ENCODE measurements at regions not wholly inside any gene's neighbourhood (a gene's known extent, or its start where the extent isn't known, plus 50 kb on each side); places are given as distances from the start of the nearest gene placed in this dataset.
A peak's percentile ranks its signal among the peaks of the same experiment; 100 is the strongest.

DNA sequence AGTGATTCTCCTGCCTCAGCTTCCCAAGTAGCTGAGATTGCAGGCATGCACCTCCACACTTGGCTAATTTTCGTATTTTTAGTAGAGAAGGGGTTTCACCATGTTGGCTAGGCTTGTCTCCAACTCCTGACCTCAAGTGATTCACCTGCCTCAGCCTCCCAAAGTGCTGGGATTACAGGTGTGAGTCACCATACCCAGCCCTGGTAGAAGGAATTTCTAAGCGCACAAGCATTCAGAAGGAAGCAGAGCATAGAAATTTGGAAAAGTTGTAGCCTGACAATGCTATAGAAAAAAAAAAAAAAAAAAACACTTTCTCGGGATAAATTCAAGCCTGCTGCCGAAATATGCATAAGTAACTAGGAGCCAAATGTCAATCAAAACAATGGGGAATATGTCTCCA lies 249.4 kb downstream of the GRB14 start:
- no peak for DNase-seq (ENCODE audit: low read depth, low spot score)
- in situ Hi-C loops (cut with HindIII; ENCODE audit: low sequenced_read_pairs) = no loop called here

DNA sequence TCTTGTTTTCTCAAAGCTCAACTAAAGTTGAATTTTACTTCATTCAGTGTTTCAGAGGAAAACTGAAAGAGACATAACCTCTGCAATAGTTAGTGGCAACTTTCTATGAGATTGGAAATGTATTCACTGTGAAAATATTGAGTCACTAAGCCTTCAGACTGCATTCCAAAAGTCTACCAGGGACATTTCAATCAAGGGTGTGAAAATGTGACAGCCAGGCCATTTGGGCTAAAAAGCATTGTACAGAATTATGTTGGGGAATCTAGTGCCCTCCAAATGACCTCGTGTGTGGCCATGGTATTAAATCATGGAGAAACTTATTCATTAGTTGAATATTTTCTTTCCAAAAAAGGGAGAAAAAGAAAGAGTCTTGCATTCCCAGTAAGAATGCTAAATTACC lies 251.9 kb downstream of the GRB14 start:
- in situ Hi-C loops (cut with HindIII; ENCODE audit: low sequenced_read_pairs) = no loop called here
- peak; percentile 38 for DNase-seq (ENCODE audit: low read depth, low spot score)
- no peak overlapping the region for H3K4me3 ChIP-seq (ENCODE audit: low read depth, low read length)
- TF ChIP-seq, protein P1, sequence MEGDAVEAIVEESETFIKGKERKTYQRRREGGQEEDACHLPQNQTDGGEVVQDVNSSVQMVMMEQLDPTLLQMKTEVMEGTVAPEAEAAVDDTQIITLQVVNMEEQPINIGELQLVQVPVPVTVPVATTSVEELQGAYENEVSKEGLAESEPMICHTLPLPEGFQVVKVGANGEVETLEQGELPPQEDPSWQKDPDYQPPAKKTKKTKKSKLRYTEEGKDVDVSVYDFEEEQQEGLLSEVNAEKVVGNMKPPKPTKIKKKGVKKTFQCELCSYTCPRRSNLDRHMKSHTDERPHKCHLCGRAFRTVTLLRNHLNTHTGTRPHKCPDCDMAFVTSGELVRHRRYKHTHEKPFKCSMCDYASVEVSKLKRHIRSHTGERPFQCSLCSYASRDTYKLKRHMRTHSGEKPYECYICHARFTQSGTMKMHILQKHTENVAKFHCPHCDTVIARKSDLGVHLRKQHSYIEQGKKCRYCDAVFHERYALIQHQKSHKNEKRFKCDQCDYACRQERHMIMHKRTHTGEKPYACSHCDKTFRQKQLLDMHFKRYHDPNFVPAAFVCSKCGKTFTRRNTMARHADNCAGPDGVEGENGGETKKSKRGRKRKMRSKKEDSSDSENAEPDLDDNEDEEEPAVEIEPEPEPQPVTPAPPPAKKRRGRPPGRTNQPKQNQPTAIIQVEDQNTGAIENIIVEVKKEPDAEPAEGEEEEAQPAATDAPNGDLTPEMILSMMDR (IDR thresholded peaks at IDR 0.05; ENCODE audit: low read depth, low read length) = no peak

More for the DNA sequence above, 249.4 kb downstream of the GRB14 start:
- TF ChIP-seq, protein P1 (IDR thresholded peaks at IDR 0.05; ENCODE audit: low read depth, low read length) = no peak
- no peak overlapping the region for H3K4me3 ChIP-seq (ENCODE audit: low read depth, low read length)

DNA sequence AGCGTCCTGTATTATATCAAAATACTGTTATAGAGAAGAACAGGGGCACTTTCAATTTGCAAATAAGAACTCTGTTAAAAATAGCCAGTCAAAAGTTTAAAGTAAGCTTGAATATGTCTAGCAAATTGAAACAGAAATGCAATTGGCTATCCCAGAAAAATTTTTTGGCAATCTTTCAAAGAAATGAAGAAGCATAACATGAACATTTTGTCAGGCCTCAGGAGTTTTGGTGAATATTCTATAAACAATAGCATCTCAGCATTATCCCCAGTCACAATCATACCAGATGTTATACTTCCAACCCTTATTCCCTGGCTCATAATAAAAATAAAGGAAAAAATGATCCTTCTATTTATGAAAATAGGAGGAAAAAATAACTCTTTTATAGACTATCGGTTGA lies 252.4 kb downstream of the GRB14 start:
- TF ChIP-seq, protein P1 (IDR thresholded peaks at IDR 0.05; ENCODE audit: low read depth, low read length) = no peak
- in situ Hi-C loops (cut with HindIII; ENCODE audit: low sequenced_read_pairs) = no loop called here

DNA sequence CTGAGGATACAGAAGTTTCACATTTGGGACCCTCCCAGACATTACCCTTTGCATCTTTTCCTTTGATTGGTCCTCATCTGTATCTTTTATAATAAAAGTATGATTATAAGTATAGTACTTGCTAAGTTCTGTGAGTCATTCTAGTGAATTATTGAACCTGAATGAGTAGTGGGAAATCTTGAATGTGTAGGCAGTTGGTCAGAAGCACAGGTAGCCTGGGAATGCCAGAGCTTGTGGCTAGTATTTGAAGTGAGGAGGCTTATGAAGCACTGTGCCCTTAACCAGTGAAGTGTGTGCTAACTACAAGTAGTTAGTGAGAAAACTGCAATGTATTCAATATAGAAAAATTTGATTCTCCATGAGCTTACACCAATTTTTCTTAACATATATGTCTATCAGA lies 257.6 kb downstream of the GRB14 start:
- no peak for DNase-seq (ENCODE audit: low read depth, low spot score)
- TF ChIP-seq, protein P1 (IDR thresholded peaks at IDR 0.05; ENCODE audit: low read depth, low read length) = no peak
- no peak overlapping the region for H3K4me3 ChIP-seq (ENCODE audit: low read depth, low read length)
- in situ Hi-C loops (cut with HindIII; ENCODE audit: low sequenced_read_pairs) = no loop called here

More for the DNA sequence above, 252.4 kb downstream of the GRB14 start:
- DNase-seq (ENCODE audit: low read depth, low spot score) = peak; percentile 2
- no peak overlapping the region for H3K4me3 ChIP-seq (ENCODE audit: low read depth, low read length)

DNA sequence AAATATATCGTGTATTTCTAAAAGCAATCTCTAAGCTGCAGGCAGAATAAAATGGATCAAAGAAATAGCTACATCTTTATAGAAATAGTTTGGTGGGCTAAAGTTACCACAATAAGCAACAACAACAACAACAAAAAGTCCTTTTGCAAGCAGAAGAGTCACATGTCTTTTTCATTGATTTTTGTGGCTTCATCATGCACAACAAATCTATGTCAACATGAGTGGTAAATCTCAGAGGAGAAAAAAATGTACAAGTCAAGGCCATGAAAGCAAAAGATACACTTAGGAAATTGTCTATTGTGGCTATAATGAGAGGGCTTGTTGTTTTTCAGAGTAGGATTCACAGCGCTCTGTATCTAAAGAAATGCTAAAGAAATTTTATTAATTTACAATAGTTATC lies 269.7 kb downstream of the GRB14 start:
- TF ChIP-seq, protein P1 (IDR thresholded peaks at IDR 0.05; ENCODE audit: low read depth, low read length) = no peak
- no peak overlapping the region for H3K4me3 ChIP-seq (ENCODE audit: low read depth, low read length)
- in situ Hi-C loops (cut with HindIII; ENCODE audit: low sequenced_read_pairs) = no loop called here
- DNase-seq (ENCODE audit: low read depth, low spot score) = no peak

DNA sequence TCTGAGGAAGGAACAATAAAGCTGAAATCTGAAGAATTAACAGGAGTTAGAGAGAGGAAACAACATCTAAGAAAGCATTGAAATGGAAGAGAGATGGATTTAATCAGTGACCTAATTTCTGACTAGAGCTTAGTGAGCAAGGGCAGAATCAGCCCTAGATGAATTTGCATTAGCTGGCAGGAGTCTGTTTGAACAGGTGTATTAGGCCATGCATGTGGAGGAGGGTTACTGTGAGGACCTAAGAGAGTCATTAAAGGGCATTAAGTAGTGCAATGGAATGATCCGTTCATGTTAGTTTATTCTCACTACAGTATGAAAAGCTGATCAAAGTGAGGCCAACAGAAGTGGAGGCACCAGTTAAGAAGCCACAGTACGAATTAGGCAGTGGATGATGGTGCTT lies 285.3 kb downstream of the GRB14 start:
- in situ Hi-C loops (cut with HindIII; ENCODE audit: low sequenced_read_pairs) = no loop called here
- no peak overlapping the region for H3K4me3 ChIP-seq (ENCODE audit: low read depth, low read length)
- TF ChIP-seq, protein P1 (IDR thresholded peaks at IDR 0.05; ENCODE audit: low read depth, low read length) = no peak
- no peak for DNase-seq (ENCODE audit: low read depth, low spot score)

DNA sequence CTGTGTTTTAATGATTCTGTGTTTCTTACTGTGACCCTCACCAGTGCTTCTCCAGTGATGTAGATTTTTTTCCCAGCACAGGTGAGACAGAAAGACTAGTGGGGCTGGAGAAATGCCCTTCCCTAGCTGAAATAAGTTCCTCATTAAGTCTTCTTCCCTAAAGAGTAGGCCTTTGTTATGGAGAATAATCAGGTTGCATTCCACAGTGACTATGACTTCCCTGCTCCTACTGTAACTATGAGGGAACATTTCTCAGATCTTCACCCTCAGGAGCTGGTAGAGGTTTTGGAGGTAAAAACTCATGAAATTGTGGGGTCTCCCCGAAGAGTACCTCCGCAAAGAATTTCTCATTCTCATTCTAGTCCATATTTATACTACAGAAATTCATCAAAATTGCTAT lies 286.2 kb downstream of the GRB14 start:
- no peak for DNase-seq (ENCODE audit: low read depth, low spot score)
- in situ Hi-C loops (cut with HindIII; ENCODE audit: low sequenced_read_pairs) = no loop called here
- no peak overlapping the region for H3K4me3 ChIP-seq (ENCODE audit: low read depth, low read length)
- TF ChIP-seq, protein P1 (IDR thresholded peaks at IDR 0.05; ENCODE audit: low read depth, low read length) = no peak
